SK-N-MC (cell line): ENCODE measurements at regions not wholly inside any gene's neighbourhood (a gene's known extent, or its start where the extent isn't known, plus 50 kb on each side); places are given as distances from the start of the nearest gene placed in this dataset.

Source experiments
- EZH2 ChIP-seq: fragments of 200-600 bp; sonication (generic); IDR thresholded peaks from one replicate; pipeline ENCODE4 v1.6.1; 2017; ENCODE audit warnings: antibody characterized with exemption
- POLR2AphosphoS5 ChIP-seq: IDR thresholded peaks from 2 replicates; pipeline ENCODE4 v1.6.1; 2012; ENCODE audit warnings: mild to moderate bottlenecking, low read depth, low read length, borderline replicate concordance

DNA sequence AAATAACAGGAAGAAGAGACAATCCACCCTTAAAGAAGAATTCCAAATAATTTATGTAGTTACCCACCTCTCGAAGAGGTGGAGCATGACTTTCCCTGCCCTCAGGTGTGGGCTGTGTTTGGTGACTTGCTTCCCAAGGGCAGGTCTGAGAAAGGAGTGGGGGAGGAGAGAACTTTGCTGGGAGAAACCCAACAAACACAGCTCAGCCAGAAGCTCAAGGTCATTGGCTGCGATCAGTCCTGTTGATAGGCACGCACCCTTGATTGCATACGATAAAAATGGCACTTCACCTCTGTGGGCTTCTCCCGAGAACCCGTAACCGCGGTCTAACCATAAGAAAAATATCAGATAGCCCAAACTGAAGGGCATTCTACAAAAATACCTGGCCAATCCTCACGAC lies 157.5 kb upstream of the ID2 start:
- TF ChIP-seq EZH2 = no peak
- TF ChIP-seq POLR2AphosphoS5 = no peak
